ENCODE measurements at regions not wholly inside any gene's neighbourhood (a gene's known extent, or its start where the extent isn't known, plus 50 kb on each side); places are given as distances from the start of the nearest gene placed in this dataset.

- no peak for DNase-seq
These were observed 153.5 kb downstream of the SLC28A3 start for GRCh38 chr9:84187090-84187489.

GRCh38 chr9:84189904-84190303, 150.7 kb downstream of the SLC28A3 start:
- no peak for DNase-seq

GRCh38 chr9:84190411-84190810, 150.1 kb downstream of the SLC28A3 start:
- DNase-seq, result no peak

GRCh38 chr9:84206801-84207370, 133.7 kb downstream of the SLC28A3 start:
- peak in 1 of 2 experiments; percentile 0 for DNase-seq

- peak; percentile 64 to 85 for DNase-seq
These were observed 133.0 kb downstream of the SLC28A3 start for GRCh38 chr9:84207491-84207951.

- no peak for DNase-seq
These were observed 128.3 kb downstream of the SLC28A3 start for GRCh38 chr9:84212246-84212645.

- DNase-seq, result no peak
These were observed 127.6 kb downstream of the SLC28A3 start for GRCh38 chr9:84212982-84213381.

GRCh38 chr9:84216151-84216550, 124.4 kb downstream of the SLC28A3 start:
- no peak for DNase-seq

- no peak for DNase-seq
These were observed 122.2 kb downstream of the SLC28A3 start for GRCh38 chr9:84218322-84218721.

- DNase-seq, result no peak
These were observed 116.3 kb downstream of the SLC28A3 start for GRCh38 chr9:84224246-84224645.

Data from NCI-H524 (cell line).